T-helper 2 cell treated with Interferon-gamma antibody and Interleukin-4, amounts not matched to agents 5 μg/mL and 100 μg/mL, for 36 hours (primary cell): ENCODE measurements at regions not wholly inside any gene's neighbourhood (a gene's known extent, or its start where the extent isn't known, plus 50 kb on each side); places are given as distances from the start of the nearest gene placed in this dataset.

Experiments
- DNase-seq: peaks from one replicate; pipeline ENCODE4 v3.0.0; 2021; ENCODE audit warnings: low spot score
- H3K27ac Mint-ChIP-seq: one replicate; pipeline ENCODE4 v1.8.0; 2021; ENCODE audit warnings: mild to moderate bottlenecking, mixed read lengths
- H3K27me3 Mint-ChIP-seq: one replicate; pipeline ENCODE4 v1.8.0; 2021; ENCODE audit warnings: low read depth, mixed read lengths
- H3K36me3 Mint-ChIP-seq: one replicate; pipeline ENCODE4 v1.8.0; 2021; ENCODE audit warnings: low read depth, mixed read lengths
- H3K4me1 Mint-ChIP-seq: one replicate; pipeline ENCODE4 v1.8.0; 2021; ENCODE audit warnings: low read depth, mixed read lengths
- H3K4me3 Mint-ChIP-seq: one replicate; pipeline ENCODE4 v1.8.0; 2022; ENCODE audit warnings: mild to moderate bottlenecking, moderate library complexity, mixed read lengths
- H3K9me3 Mint-ChIP-seq: one replicate; pipeline ENCODE4 v1.8.0; 2021; ENCODE audit warnings: mixed read lengths

DNA sequence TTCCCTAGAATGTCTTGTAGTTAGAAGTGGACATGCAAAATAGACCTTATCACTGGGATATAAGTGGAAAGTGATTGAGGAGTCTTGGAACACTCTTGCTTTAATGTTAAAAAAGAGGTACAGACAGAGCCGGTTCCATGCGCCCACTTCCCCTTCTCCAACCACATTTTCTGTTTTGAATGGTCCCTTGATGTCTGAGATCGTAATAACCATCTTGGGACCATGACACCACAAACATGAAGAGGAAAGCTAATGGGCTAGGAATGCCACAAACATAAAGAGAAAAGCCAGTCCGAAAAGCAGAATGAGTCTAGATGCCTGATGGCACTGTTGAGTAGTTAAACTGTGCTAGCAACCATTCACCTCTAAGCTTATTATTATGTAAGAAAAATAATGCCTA is 54.8 kb upstream of the SPON1 start:
- Mint-ChIP-seq H3K27ac (no peak overlapping the region), H3K4me1 (no peaks in the 10 kb centered on the region), H3K4me3 (no peak overlapping the region), H3K36me3 (no peaks in the 10 kb centered on the region), H3K9me3 (peaks cover 29% of the 10 kb centered on the region), H3K27me3 (peaks cover 15% of the 10 kb centered on the region)
- no peak for DNase-seq

DNA sequence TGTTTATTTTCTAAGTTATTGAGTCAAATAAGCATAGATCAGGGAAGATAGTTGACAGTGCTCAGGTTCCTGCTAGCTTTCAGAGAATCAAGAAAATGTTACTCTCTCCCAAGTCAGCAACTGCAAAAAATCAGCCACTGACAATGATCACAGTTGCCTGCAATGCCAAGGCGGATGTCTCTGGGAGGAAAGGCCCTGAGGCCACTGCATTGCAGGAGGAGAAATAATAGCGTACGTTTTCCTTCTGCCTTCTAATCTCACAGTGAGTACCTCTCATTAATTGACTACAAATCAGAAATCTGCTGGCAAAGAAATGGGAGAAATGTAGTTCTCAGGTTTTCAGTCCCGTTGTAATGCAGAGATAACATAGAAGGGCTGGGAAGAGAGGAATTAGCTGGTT is 54.0 kb upstream of the SPON1 start:
- no peak overlapping the region for H3K4me3 Mint-ChIP-seq
- no peaks in the 10 kb centered on the region for H3K36me3 Mint-ChIP-seq
- DNase-seq, result no peak
- no peaks in the 10 kb centered on the region for H3K4me1 Mint-ChIP-seq
- H3K9me3 Mint-ChIP-seq, result peaks cover 29% of the 10 kb centered on the region
- no peak overlapping the region for H3K27ac Mint-ChIP-seq
- H3K27me3 Mint-ChIP-seq, result peaks cover 15% of the 10 kb centered on the region
